Activated CD8-positive, alpha-beta T cell treated with anti-CD3 and anti-CD28 coated beads for 36 hours (primary cell): ENCODE measurements at regions not wholly inside any gene's neighbourhood (a gene's known extent, or its start where the extent isn't known, plus 50 kb on each side); places are given as distances from the start of the nearest gene placed in this dataset.

Experiments
- ATAC-seq: fragments of 200-7000 bp; cut with Tn5 transposase; one replicate; pipeline ENCODE4 v1.10.0; 2021; ENCODE audit warnings: mild to moderate bottlenecking, moderate library complexity
- CTCF ChIA-PET: fragments of 350-600 bp; sonication (Branson Sonifier 250); formaldehyde crosslinking; loops from one replicate; lab custom pipeline; 2021; ENCODE audit warnings: antibody characterized with exemption; lab: Charles Lee
- POLR2A ChIA-PET: fragments of 350-600 bp; sonication (Branson Sonifier 250); formaldehyde crosslinking; loops from one replicate; lab custom pipeline; 2021; ENCODE audit warnings: antibody characterized with exemption; lab: Charles Lee
- DNase-seq: peaks from one replicate; pipeline ENCODE4 v3.0.0-alpha.2; 2020
- H3K27ac Mint-ChIP-seq: one replicate; pipeline ENCODE4 v1.8.0; 2021; ENCODE audit warnings: mild to moderate bottlenecking, mixed read lengths
- H3K27me3 Mint-ChIP-seq: one replicate; pipeline ENCODE4 v1.8.0; 2021; ENCODE audit warnings: mixed read lengths
- H3K36me3 Mint-ChIP-seq: one replicate; pipeline ENCODE4 v1.8.0; 2021; ENCODE audit warnings: low read depth, mixed read lengths
- H3K4me1 Mint-ChIP-seq: one replicate; pipeline ENCODE4 v1.8.0; 2021; ENCODE audit warnings: low read depth, mixed read lengths
- H3K4me3 Mint-ChIP-seq: one replicate; pipeline ENCODE4 v1.8.0; 2021; ENCODE audit warnings: mild to moderate bottlenecking, moderate library complexity, mixed read lengths
- H3K9me3 Mint-ChIP-seq: one replicate; pipeline ENCODE4 v1.8.0; 2021; ENCODE audit warnings: mixed read lengths
- intact Hi-C: fragments of 100-400 bp; cut with micrococcal nuclease; formaldehyde crosslinking; loops from one replicate; pipeline ENCODE4 v1.10.0; 2022
- TF ChIP-seq, protein P1 (sequence below): fragments of 200-600 bp; IDR thresholded peaks from one replicate; pipeline ENCODE4 v1.8.0; 2022; ENCODE audit warnings: antibody characterized with exemption, mild to moderate bottlenecking

DNA sequence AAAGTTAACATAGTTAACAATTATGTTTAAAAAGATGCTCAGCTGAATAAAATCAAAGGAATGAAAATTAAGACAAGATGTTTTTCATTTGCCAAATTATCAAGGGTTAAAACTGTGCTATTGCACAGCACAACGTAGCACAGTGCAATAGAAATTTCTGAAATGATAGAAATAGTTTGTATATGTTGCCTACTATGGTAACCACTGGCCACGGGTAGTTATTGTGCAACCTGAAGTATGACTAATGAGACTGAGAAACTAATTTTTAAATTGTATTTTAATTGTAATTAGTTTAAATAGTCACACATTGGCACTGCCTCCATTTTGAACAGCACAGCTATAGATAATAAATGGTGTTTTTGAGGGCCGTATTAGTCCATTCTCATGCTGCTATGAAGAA lies 343.1 kb upstream of the FAM241A start:
- CTCF ChIA-PET: no interaction called here
- no peak for ATAC-seq
- H3K9me3 Mint-ChIP-seq: peaks cover 2% of the 10 kb centered on the region
- H3K36me3 Mint-ChIP-seq: no peaks in the 10 kb centered on the region
- no peak for DNase-seq
- no peak overlapping the region for H3K27ac Mint-ChIP-seq
- POLR2A ChIA-PET: no interaction called here
- TF ChIP-seq, protein P1, sequence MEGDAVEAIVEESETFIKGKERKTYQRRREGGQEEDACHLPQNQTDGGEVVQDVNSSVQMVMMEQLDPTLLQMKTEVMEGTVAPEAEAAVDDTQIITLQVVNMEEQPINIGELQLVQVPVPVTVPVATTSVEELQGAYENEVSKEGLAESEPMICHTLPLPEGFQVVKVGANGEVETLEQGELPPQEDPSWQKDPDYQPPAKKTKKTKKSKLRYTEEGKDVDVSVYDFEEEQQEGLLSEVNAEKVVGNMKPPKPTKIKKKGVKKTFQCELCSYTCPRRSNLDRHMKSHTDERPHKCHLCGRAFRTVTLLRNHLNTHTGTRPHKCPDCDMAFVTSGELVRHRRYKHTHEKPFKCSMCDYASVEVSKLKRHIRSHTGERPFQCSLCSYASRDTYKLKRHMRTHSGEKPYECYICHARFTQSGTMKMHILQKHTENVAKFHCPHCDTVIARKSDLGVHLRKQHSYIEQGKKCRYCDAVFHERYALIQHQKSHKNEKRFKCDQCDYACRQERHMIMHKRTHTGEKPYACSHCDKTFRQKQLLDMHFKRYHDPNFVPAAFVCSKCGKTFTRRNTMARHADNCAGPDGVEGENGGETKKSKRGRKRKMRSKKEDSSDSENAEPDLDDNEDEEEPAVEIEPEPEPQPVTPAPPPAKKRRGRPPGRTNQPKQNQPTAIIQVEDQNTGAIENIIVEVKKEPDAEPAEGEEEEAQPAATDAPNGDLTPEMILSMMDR: no peak
- H3K4me1 Mint-ChIP-seq: no peaks in the 10 kb centered on the region
- intact Hi-C loops: no loop called here
- H3K4me3 Mint-ChIP-seq: no peak overlapping the region
- no peaks in the 10 kb centered on the region for H3K27me3 Mint-ChIP-seq

DNA sequence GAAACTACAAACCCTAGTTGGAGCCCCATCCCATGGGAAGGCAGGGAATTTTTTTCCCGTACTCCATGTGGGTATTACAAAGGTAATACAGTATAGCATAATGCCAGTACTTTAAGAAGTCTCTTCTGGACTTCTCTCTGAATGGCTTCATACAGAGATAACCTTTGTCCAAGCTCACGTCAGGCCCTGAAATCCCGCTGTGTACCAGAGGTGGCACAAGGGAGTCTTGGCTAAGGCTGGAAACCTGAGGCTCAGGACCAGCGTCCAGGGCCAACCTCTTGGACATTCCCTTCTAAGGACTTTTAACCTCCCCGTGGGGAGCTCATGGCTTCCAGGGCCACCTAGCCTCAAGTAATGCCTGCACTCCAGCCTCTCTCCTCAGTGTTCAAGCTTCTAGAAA lies 338.9 kb upstream of the FAM241A start:
- DNase-seq (no peak), ATAC-seq (no peak)
- no peaks in the 10 kb centered on the region for H3K4me1 Mint-ChIP-seq
- H3K9me3 Mint-ChIP-seq: no peaks in the 10 kb centered on the region
- intact Hi-C loops: no loop called here
- H3K4me3 Mint-ChIP-seq: no peak overlapping the region
- TF ChIP-seq, protein P1: no peak
- ChIA-PET POLR2A (no interaction called here), CTCF (no interaction called here)
- no peaks in the 10 kb centered on the region for H3K36me3 Mint-ChIP-seq
- no peak overlapping the region for H3K27ac Mint-ChIP-seq
- H3K27me3 Mint-ChIP-seq: no peaks in the 10 kb centered on the region

DNA sequence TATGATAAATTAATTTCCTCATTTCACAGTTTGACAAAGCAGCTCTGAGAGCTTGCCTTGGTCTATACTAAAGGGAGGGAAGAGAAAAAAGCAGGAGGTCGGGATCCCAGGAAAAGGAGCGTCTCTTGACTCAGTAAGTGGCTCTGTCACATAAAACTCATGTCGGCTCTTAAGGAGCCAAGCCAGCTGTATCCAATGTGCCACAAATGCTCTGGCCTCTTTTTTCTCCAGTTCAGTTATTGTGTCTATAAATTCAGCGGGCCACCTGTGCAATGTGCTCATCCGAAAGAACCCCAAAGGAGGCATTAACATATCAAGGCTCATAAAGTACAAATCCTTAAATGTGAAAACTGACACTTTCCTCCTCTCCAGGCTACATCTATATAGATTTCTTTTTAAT lies 337.7 kb upstream of the FAM241A start:
- TF ChIP-seq, protein P1: no peak
- H3K4me3 Mint-ChIP-seq: no peak overlapping the region
- H3K27me3 Mint-ChIP-seq: no peaks in the 10 kb centered on the region
- H3K36me3 Mint-ChIP-seq: no peaks in the 10 kb centered on the region
- CTCF ChIA-PET: no interaction called here
- ATAC-seq: no peak
- POLR2A ChIA-PET: no interaction called here
- H3K9me3 Mint-ChIP-seq: no peaks in the 10 kb centered on the region
- H3K27ac Mint-ChIP-seq: no peak overlapping the region
- intact Hi-C loops: no loop called here
- H3K4me1 Mint-ChIP-seq: no peaks in the 10 kb centered on the region
- no peak for DNase-seq

DNA sequence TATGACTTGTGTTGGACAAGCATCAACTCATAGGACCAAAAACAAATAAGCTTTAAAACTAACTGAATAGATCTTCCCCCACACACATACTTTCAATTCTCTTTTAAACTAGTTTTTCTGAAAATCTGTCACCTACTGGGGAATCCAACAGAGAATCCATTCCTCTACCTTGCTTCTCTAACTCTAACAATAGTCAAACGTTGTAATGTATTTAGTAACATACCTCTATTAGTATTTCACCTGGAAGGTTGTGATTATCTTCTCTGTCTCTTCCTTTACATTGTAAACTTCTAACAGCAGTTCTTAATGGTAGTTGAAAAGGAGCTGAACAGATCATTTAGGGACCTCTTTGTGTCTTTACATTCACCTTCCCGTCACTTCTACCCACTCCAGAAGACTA lies 337.1 kb upstream of the FAM241A start:
- ChIA-PET CTCF (no interaction called here), POLR2A (no interaction called here)
- Mint-ChIP-seq H3K9me3 (no peaks in the 10 kb centered on the region), H3K4me3 (no peak overlapping the region), H3K27ac (no peak overlapping the region), H3K4me1 (no peaks in the 10 kb centered on the region), H3K36me3 (no peaks in the 10 kb centered on the region), H3K27me3 (no peaks in the 10 kb centered on the region)
- TF ChIP-seq, protein P1: no peak
- DNase-seq (no peak), ATAC-seq (no peak)
- intact Hi-C loops: no loop called here

DNA sequence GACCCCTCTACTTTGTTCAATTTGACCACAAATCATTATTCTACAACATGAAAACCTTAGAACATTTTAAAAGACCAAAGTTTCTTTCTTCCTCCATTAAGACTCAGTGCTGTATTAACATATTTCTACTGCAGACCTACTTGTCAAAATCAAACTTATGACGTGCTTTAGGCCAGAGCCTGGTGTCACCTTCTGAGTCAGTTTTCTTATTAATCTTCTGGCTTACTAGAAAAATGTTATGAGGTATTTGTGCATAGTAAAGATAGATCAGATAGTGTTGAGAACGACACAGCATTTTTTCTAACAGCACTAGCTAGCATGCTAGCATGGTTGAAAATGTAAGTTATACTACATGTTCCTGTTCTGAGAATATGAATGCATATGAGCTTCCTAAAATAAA lies 333.6 kb upstream of the FAM241A start:
- H3K27ac Mint-ChIP-seq: no peak overlapping the region
- H3K4me3 Mint-ChIP-seq: no peak overlapping the region
- H3K36me3 Mint-ChIP-seq: no peaks in the 10 kb centered on the region
- CTCF ChIA-PET: no interaction called here
- TF ChIP-seq, protein P1: no peak
- H3K4me1 Mint-ChIP-seq: no peaks in the 10 kb centered on the region
- no peaks in the 10 kb centered on the region for H3K27me3 Mint-ChIP-seq
- peaks cover 3% of the 10 kb centered on the region for H3K9me3 Mint-ChIP-seq
- intact Hi-C loops: no loop called here
- ATAC-seq (no peak), DNase-seq (no peak)
- POLR2A ChIA-PET: no interaction called here
